ENCODE measurements at regions not wholly inside any gene's neighbourhood (a gene's known extent, or its start where the extent isn't known, plus 50 kb on each side); places are given as distances from the start of the nearest gene placed in this dataset.
"Not testable (repeated sequence)": the region's sequence is repeated elsewhere in the genome, so short reads cannot be mapped to it uniquely, and the experiment has no call there.

DNA sequence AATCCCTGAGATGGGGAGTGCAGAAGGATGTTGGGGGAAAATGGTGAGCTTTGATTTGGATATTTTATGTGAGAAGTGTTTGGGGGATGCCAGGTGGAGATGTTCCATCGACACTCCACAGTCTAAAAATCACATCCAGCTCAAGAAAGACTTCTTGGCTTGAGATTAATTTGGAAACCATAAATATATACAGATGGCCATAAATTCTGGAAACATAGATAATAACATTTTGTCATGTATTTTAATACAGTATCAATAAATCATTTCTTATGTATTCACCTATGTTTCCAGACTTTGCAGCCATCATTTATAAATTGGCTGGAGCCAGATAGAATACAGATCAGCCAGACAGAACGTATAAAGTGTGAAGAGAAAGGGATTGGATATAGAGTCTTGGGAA is 245.5 kb upstream of the DDHD1 start:
- DNase-seq (ENCODE audit: low spot score) = no peak

DNA sequence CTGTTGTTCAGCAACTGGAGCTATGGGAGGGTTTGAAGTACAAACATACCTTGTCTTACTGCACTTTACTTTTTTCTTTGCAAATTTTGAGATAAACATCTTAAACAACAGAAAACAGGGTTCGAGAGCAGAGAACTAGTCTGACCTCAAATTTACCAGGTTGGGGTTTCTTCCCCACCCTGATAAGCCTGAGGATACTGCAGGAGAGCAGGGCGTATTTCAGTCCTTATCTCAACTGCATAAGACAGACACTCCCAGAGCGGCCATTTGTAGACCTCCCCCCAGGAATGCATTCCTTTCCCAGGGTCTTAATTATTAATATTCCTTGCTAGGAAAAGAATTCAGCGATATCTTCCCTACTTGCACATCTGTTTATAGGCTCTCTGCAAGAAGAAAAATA is 242.1 kb upstream of the DDHD1 start:
- DNase-seq (ENCODE audit: low spot score) = not testable (repeated sequence)

DNA sequence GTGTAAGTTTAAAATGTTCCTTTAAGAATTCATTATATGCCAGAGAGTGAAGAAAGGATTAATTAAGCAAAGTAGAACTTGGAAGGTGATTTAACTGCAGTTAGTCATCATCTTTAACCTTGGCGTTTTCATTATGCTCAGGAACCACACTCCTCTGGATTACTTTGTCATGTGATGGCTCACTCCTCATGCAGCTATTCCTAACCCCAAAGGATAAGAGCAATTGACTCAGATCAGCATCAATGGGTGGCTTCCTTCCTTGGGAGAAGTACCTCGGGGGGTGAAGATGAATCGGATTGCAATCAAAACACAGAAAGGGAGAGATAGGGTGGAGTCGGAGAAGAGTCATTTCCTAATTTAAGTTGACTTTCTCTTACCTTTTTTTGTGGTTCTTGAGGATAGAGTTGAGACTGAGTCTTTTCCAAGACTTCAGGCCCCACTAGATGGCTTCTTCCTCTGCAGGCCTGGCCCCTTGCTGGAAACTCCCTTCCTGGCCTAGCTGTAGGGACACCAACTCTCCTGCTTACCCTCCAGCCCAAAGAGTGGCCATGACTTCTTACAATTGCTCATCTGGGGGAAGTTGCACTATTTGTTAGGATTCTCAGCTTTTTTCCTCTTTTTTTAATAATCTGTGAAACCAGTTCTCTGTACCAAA is 238.6 kb upstream of the DDHD1 start:
- DNase-seq (ENCODE audit: low spot score) = no peak

DNA sequence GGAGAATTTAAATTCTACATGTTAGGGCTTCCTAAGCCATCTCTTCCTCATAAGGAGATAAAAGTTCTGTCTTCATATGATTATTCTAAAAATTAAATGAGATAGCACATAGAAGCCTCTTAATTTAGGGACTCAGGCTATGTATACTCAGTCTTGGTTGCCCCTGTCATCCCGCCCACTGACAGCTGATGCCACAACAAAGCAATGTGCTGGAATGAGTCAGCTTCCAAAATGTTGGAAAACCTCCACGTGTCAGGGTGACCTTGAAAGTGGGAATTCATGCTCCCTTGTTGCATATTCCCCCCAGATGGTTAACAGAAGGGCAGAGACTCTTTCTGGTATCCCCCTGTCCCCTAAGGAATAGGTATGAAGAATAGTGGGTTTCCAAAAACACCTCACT is 238.0 kb upstream of the DDHD1 start:
- DNase-seq (ENCODE audit: low spot score) = peak; percentile 28

DNA sequence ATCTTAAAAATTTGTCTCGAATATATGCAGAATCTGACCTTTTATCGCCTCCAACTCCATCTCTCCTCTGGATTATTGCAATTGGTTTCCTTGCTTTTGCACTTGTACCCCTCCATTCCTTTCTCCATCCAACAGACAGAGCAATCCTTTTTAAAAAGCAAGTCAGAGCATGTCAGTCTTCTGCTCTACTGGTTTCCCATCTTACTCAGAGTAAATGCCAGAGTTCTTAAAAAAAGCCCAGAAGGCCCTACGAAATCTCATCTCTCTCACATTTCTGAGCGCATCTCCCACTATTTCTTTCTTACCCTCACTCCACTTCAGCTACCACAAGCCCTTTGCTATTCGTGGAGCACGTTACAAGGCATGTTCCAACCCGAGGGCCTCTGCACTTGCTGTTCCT is 236.9 kb upstream of the DDHD1 start:
- DNase-seq (ENCODE audit: low spot score) = no peak

DNA sequence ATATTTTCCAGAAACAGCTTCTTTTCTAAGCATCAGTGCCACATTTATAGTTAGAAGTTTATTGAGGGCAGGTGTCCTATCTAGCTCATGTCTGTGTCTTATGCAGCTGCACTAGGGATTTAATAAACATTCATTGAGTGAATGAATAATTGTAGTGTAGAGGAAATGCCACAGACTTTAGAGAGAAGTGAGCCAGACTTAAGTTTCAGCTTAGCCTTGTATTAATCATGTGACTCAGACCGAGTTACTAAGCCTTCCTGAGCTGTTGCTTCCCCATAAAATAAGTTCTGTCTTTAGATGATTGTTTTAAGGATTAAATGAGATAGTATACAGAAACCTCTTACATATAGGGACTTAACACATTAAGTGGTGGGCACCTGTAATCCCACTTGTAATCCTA is 236.1 kb upstream of the DDHD1 start:
- no peak for DNase-seq (ENCODE audit: low spot score)

DNA sequence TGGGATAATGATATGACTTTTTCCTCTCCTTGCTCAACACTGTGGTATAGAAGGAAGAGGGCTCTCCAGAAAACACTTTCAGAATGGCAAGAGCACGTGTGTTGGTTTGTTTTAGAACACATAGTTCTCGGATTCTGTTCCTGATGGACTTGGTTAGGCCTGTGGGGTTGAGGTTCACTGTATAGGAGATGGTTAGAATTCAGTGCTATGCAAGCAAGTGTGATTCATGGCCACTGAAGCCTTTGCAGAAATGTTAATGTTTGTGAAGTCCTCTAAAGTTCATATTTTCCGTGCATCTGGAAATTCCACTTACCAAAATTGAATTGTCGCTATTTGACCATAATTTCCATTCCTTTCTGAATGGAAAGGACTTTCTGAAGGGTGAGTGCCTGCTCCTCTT is 233.2 kb upstream of the DDHD1 start:
- no peak for DNase-seq (ENCODE audit: low spot score)

DNA sequence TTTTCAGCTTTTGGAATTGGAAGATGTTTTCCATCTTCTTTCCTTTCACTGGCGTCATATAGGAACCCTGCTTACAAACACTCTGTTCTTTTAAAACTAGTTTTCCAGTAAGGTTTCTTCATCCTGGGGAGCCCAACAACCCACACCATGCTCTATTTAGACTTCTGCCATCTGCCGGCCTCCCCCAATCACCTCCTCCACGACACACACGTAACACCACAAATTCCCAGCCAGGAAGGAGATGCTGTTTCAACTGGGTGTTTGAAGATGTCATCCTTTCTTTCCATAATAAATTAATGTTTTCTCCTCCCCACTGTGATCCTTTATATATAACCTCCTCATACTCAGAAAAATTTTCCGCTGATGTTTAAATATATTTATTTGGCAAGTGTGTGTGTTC is 231.4 kb upstream of the DDHD1 start:
- DNase-seq (ENCODE audit: low spot score) = no peak

DNA sequence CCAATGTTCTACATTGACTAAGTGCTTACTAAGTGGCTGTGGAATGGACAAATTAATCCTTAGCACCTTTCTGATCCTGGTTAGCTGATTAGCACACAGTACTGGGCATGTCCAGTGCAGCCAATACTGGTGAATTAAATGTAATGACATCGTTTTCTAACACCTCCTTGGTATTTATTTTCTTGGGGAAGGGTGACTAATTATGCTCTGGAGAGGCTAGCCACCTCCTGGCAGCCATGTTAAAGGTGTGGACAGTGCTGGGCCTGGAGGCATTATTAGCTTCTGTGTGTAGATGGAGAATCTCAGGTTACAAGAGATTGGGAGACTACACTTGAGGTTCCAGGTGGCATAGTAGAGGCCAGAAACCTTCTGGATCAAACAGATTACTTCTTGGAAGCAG is 230.9 kb upstream of the DDHD1 start:
- DNase-seq (ENCODE audit: low spot score) = no peak

DNA sequence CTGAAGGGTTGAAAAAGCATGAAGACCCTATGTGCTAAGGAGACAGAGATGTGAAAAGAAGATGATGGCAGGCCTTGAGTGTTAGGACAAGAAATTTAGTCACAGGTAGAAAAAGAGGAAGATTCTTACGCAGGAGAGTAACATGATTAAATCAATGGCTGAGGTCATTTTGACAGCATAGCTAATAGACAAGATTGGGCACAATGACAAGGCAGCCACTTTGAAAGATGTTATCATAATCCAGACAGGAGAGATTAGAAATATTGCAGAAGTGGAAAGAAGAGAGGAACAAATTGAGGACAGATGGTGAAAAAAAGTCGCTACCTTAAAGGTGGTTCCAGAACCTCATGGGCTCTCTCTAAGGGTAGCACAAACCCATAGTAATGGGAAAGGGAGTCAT is 228.8 kb upstream of the DDHD1 start:
- DNase-seq (ENCODE audit: low spot score) = no peak

DNA sequence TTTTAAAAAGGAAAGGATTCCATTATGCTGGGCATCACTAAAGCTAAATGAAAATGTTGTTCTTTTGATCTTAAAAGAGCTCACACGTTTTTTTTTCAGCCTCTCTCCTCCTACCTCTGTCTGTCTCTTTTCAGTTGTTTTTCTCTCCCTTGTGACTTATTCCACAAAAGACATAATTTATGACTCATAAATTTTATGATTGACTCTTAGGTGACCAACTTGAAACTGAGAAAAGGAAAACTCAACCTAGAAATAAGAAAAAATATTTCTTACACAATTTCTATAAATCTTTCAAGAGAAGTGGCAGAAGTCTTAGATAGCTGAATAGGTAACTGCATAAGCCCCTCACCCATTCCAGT is 227.7 kb upstream of the DDHD1 start:
- DNase-seq (ENCODE audit: low spot score) = no peak

DNA sequence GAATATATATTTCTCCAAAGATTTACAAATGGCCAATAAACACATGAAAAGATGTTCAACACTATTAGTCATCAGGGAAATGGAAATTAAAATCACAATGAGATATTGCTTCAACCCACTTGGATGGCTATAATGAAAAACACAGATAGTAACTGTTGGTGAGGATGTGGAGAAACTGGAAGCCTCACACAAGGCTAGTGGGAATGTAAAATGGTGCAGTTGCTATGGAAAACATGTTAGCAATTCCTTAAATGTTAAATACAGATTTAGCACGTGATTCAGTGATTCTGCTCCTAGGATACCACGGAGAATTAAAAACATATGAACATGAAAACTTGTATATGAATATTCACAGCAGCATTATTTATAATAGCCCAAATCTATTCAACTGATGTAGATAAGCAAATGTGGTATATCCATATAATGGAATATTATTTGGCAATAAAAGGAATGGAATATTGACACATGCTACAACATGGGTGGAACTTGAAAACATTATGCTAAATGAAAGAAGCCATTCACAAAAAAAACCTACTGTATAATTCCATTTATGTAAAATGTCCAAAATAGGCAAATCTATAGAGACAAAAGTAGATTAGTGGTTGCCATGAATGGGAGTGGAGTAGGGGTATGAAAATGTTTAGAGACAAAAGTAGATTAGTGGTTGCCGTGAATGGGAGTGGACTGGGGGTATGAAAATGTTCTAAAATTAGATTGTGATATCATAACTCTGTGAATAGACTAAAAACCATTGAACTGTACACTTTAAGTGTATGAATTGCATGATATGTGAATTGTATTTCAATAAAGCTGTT is 227.1 kb upstream of the DDHD1 start:
- DNase-seq (ENCODE audit: low spot score) = no peak

DNA sequence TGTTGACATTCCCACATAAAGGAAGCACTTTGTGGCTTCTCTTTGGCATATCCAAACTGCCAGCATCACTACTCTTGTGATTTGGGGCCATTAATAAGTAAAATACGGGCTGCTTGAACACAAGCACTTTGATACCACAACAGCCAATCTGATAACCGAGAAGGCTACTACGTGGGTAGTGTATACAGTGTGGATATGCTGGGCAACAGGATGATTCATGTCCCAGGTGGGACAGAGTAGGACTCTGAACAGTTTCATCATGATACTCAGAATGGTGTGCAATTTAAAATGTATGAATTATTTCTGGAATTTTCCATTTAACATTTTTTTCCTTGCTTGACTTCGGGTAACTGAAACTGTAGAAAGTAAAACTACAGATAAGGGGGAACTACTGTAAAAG is 225.0 kb upstream of the DDHD1 start:
- no peak for DNase-seq (ENCODE audit: low spot score)

DNA sequence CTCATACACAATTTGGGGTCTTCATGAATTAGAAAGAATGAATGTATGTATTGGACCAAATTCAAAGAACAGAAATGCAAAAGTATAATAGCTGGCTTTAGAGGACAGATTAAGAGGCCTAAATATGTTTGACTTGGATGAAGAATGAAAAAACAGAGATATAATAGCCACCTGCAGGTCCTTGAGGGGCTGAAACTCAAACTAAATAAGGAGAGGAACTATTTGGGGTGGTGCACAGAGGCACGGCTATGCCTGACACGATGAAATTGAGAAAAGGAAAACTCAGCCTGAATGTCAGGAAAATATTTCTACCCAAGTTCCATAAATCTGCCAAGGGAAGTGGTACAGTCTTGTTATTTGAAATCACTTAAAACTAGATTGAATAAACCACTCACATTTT is 222.9 kb upstream of the DDHD1 start:
- DNase-seq (ENCODE audit: low spot score) = no peak

DNA sequence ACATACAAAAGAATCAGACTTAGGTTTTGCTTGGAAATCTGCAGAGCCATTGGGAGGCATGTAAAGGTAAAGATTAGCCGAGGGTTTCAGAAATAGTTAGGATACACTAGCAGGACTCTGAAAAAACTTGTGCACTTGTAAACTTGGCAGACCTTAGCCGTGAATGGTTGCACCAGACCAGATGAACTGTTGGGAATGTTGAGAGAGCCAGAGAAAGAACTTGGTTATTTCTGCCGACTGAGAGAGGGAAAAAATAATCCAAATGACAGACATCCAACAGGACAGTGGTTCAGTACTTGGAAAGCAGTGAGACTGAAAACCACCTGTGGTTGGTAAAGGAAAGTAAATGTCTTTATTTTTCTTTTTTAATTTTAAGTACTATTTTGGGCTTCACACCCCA is 222.5 kb upstream of the DDHD1 start:
- DNase-seq (ENCODE audit: low spot score) = no peak

DNA sequence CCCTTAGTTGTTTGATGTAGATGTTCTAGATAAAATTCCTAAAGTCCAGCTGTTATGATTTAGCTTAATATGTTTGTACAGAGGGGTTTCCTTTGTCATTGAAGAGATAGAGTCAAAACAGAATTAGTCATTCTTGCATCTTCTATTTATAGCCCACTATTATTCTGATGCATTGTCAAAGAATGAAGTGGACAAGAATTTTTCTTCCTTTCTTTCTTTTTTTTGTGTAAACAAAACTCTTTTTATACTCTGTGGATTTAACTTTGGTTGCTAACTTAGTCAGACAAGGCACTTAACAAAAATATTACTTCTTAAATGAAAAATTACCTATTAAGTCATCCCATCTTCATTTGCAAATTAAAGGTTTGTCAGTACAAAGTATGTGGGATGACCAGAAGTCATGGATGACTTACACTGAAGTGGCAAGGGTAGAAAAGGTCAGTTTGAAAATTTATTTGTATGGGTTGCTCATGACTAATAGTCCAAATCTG is 215.6 kb upstream of the DDHD1 start:
- DNase-seq (ENCODE audit: low spot score) = no peak

DNA sequence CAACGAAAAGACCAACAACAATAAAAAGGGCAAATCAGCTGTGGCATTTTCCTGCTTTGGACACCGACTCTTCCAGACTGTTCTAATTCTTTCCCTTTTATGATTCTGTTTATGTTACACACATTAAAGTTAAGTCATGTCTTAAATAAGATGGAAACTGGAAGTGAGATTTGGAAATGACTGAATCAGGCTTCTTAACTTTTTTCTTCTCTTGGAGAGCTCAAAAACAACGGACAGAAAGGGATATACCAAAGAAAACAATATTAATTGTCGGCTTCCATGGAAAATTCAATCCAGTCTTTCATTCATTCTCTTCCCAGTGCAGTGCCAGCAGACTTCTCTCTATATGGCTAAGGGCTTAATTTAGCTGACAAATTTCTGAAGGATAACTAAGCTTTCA is 214.9 kb upstream of the DDHD1 start:
- DNase-seq (ENCODE audit: low spot score) = no peak

DNA sequence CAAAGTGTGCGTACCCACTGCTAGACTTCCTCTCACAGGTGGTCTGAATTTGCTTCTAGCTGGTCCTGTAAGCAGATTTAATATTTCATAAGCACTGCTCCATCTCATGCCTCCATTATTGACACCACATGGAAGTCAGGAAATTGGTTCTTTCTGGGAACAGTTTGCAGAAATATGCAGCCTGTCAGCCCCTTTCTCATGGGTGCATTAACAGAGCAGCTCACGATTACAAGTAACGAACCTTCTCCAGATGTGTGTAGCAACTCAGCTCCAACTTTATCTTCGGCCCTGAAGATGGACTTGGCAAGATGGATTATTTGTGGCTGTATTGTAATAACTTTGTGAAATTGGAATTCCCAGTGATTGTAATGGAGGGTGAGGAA is 214.5 kb upstream of the DDHD1 start:
- DNase-seq (ENCODE audit: low spot score) = no peak

DNA sequence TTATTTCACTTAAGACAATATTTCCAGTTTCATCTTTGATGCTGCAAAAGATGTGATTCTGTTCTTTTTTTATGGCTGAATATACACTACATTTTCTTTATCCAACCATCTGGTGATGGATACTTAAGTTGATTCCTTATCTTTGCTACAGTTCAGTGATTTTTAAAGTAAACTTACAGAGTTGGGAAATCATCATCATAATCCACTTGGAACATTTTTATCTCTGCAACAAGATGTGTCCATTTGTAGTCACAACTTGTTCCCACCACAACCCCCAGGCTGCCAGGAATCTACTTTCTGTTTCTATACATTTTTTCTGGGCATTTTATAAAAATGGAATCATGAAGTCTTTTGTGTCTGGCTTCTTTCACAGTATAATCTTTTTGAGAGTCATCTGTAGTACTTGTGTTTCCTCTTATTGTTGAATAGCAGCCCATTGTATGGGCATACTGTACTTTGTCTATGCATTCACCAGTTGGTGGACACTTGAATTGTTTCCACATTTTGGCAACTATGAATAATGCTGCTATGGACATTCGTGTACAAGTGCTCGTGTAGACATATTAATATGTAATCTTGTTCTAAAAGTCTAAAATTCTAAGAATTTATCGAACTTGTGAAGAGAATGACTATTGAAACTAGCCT is 212.5 kb upstream of the DDHD1 start:
- no peak for DNase-seq (ENCODE audit: low spot score)

DNA sequence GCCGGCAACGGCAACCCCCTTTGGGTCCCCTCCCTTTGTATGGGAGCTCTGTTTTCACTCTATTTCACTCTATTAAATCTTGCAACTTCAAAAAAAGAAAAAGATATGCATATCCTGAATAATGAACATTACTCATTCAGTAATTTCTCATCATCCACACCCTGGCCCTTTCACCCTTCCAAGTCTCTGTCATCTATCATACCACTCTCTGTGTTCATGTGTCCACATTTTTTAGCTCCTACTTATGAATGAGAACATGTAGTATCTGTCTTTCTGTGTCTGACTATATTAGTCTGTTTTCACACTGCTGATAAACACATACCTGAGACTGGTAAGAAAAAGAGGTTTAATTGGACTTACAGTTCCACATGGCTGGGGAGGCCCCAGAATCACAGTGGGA is 209.8 kb upstream of the DDHD1 start:
- not testable (repeated sequence) for DNase-seq (ENCODE audit: low spot score)

DNA sequence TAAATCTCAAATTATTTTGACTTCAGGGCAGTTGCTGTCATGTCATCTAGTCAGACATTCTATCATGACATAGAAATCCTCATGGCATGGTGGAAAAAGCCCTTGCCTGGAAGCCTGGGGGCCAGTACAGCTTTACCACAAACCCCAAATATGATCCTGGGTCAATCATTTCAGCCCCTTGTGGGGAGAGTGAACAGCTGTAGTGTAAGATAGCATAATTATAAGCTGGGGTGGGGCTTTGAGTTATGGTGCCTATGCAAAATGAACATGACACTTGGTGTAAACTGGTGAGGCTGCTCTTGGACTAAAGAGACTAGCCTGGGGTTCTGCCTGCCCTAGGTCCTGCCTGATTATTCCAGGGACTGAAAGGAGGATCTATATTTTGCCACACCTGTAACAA is 207.7 kb upstream of the DDHD1 start:
- no peak for DNase-seq (ENCODE audit: low spot score)

DNA sequence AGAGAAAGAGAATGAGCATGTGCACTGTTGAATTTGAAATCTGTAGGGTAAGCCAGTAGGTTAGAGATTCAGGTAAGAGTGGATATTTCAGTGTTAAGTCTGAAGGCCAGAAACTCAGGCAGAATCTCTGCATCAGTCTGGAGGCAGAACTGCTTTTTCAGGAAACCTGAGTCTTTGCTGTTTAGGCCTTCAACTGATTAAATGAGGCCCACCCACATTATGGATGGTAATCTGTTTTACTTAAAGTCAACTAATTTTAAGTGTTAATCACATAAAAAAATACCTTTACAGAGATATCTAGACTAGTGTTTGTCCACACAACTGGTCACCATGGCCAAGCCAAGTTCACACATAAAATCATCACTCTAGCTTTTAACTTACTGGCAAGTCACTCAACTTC is 205.0 kb upstream of the DDHD1 start:
- DNase-seq (ENCODE audit: low spot score) = no peak

DNA sequence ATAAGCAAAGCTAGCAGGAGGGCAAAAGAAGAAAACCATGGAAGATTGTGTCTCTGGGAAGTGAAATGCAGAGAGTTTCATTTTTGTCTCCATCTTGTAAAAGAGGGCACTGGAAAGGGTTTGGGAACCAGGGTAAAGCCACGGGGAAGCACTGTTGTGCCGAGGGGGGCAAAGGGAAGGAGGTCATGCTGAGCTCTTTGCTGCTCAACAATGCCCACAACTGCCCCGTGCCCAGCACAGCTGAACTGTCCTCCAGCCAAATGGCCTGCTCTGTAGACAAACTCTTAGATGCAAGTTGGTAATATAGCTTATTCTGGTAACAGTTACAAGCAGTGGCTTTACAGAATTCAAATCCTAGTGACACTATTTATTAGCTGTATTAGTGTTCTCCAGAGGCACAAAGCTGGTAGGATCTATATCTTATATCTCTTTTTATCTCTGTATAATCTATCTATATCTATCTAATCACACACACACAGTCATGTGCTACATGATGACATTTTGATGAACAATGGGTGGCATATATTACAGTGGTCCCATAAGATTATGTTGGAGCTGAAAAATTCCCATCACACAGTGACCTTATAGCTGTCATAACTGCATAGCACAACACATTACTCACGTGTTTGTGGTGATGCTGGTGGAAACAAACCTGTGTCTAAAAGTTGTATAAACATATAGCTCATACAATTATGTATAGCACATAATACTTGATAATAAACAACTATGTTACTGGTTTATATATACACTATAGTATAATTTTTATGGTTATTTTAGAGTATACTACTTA is 203.4 kb upstream of the DDHD1 start:
- DNase-seq (ENCODE audit: low spot score) = no peak
